ENCODE measurements at regions not wholly inside any gene's neighbourhood (a gene's known extent, or its start where the extent isn't known, plus 50 kb on each side); places are given as distances from the start of the nearest gene placed in this dataset.

DNA sequence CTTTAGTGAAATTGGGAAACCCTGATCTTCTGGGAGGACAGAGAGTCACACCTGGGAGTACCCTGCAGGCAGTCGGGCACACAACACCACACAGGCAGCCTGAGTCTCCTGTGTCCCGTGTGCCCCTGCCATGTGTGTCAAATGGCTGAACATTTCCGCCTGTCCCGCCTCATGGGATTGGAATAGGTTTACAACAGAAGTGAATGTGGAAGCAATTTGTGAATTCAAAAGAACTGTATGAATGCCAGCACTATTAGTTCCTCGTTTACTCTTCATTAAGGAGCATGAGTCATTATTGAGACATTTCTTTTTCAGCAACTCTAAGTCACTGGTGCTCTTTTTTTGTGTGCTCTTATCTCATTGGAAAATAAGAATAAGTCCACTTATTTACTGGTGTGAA, 226.5 kb downstream of the PMP22 start:
- intact Hi-C loops (cut with micrococcal nuclease; ENCODE audit: unreplicated experiment) = no loop called here
- BruUV-seq (replicated peaks) = no TSS peak
- Mint-ChIP-seq H3K36me3 (ENCODE audit: insufficient read depth, unreplicated experiment) (no peaks in the 10 kb centered on the region), H3K4me1 (ENCODE audit: low read depth, unreplicated experiment) (no peaks in the 10 kb centered on the region), H3K9me3 (ENCODE audit: low read depth, unreplicated experiment) (peaks cover 12% of the 10 kb centered on the region), H3K4me3 (ENCODE audit: low read depth, unreplicated experiment) (no peak overlapping the region), H3K27me3 (ENCODE audit: unreplicated experiment) (no peaks in the 10 kb centered on the region), H3K27ac (ENCODE audit: unreplicated experiment) (no peak overlapping the region)
- CTCF ChIA-PET = no interaction called here
- no peak for DNase-seq
- TF ChIP-seq, protein P1, sequence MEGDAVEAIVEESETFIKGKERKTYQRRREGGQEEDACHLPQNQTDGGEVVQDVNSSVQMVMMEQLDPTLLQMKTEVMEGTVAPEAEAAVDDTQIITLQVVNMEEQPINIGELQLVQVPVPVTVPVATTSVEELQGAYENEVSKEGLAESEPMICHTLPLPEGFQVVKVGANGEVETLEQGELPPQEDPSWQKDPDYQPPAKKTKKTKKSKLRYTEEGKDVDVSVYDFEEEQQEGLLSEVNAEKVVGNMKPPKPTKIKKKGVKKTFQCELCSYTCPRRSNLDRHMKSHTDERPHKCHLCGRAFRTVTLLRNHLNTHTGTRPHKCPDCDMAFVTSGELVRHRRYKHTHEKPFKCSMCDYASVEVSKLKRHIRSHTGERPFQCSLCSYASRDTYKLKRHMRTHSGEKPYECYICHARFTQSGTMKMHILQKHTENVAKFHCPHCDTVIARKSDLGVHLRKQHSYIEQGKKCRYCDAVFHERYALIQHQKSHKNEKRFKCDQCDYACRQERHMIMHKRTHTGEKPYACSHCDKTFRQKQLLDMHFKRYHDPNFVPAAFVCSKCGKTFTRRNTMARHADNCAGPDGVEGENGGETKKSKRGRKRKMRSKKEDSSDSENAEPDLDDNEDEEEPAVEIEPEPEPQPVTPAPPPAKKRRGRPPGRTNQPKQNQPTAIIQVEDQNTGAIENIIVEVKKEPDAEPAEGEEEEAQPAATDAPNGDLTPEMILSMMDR (IDR thresholded peaks at IDR 0.05; ENCODE audit: unreplicated experiment) = no peak

DNA sequence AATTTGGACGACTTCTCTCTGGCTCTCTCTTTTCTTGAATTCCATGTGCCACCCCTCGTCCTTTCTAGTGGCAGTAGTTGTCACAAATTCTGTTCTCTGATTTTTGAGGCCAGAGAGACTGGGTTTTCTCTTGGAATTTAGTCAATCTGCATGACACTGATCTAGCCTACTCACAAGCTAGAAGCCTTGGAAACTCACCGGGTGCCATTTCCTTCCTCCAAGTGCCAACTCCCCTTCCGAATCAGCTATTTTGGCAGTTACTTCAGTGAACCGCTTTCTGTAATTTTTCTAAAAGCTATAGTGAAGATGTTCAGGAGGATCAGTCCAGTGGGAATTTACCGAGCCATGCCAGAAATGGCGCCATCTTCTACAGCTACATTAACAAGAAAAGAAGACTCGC, 228.9 kb downstream of the PMP22 start:
- DNase-seq = no peak
- Mint-ChIP-seq H3K4me3 (ENCODE audit: low read depth, unreplicated experiment) (no peak overlapping the region), H3K36me3 (ENCODE audit: insufficient read depth, unreplicated experiment) (no peaks in the 10 kb centered on the region), H3K27ac (ENCODE audit: unreplicated experiment) (no peak overlapping the region), H3K4me1 (ENCODE audit: low read depth, unreplicated experiment) (no peaks in the 10 kb centered on the region), H3K9me3 (ENCODE audit: low read depth, unreplicated experiment) (peaks cover 15% of the 10 kb centered on the region), H3K27me3 (ENCODE audit: unreplicated experiment) (no peaks in the 10 kb centered on the region)
- CTCF ChIA-PET = no interaction called here
- TF ChIP-seq, protein P1 (IDR thresholded peaks at IDR 0.05; ENCODE audit: unreplicated experiment) = no peak
- BruUV-seq (replicated peaks) = no TSS peak
- intact Hi-C loops (cut with micrococcal nuclease; ENCODE audit: unreplicated experiment) = no loop called here

DNA sequence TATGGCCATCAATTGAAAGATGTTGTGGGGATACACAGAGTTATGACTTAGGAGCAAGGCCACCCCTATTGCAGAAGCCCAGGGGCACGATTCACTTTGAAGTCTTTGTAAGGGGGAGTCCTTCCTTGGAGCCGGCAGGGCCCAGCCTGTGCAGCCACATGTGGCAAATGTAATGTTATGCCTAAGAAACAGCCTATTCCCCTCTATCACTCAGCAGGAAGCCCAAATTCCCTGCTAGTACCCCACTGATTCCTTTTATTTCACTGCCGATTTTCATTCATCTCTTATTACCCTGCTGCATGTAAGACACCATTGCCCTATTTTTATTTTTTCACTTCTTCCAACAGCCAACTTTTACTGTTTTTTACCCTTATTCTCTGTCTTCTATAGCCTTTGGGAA, 233.2 kb downstream of the PMP22 start:
- no peak overlapping the region for H3K4me3 Mint-ChIP-seq (ENCODE audit: low read depth, unreplicated experiment)
- H3K27ac Mint-ChIP-seq (ENCODE audit: unreplicated experiment) = no peak overlapping the region
- intact Hi-C loops (cut with micrococcal nuclease; ENCODE audit: unreplicated experiment) = no loop called here
- H3K27me3 Mint-ChIP-seq (ENCODE audit: unreplicated experiment) = no peaks in the 10 kb centered on the region
- TF ChIP-seq, protein P1 (IDR thresholded peaks at IDR 0.05; ENCODE audit: unreplicated experiment) = no peak
- DNase-seq = no peak
- no peaks in the 10 kb centered on the region for H3K36me3 Mint-ChIP-seq (ENCODE audit: insufficient read depth, unreplicated experiment)
- peaks cover 13% of the 10 kb centered on the region for H3K9me3 Mint-ChIP-seq (ENCODE audit: low read depth, unreplicated experiment)
- no TSS peak for BruUV-seq (replicated peaks)
- CTCF ChIA-PET = no interaction called here
- H3K4me1 Mint-ChIP-seq (ENCODE audit: low read depth, unreplicated experiment) = no peaks in the 10 kb centered on the region

DNA sequence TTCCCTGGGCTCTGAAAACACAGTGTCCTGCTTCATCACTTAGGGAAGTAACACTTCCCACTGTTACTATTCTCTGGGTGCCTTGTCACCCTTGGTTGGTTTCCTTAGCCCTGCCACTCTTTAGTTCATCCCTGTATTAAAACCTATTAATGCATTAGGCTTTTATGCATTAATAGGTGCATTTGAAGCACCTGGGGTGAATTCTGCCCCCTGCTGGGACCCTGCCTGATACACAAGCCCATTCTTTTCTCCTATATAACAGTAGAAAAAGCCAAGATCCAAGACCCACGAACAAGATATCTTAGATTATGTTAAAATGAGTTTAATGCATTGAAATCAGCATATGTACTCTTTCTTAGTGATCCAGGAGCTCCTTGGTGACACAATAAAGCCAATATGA, 235.7 kb downstream of the PMP22 start:
- intact Hi-C loops (cut with micrococcal nuclease; ENCODE audit: unreplicated experiment) = no loop called here
- peaks cover 12% of the 10 kb centered on the region for H3K9me3 Mint-ChIP-seq (ENCODE audit: low read depth, unreplicated experiment)

More for the DNA sequence above, 235.7 kb downstream of the PMP22 start:
- H3K4me3 Mint-ChIP-seq (ENCODE audit: low read depth, unreplicated experiment) = no peak overlapping the region
- CTCF ChIA-PET = no interaction called here
- TF ChIP-seq, protein P1 (IDR thresholded peaks at IDR 0.05; ENCODE audit: unreplicated experiment) = no peak
- no peak overlapping the region for H3K27ac Mint-ChIP-seq (ENCODE audit: unreplicated experiment)
- no peak for DNase-seq
- no peaks in the 10 kb centered on the region for H3K36me3 Mint-ChIP-seq (ENCODE audit: insufficient read depth, unreplicated experiment)
- H3K27me3 Mint-ChIP-seq (ENCODE audit: unreplicated experiment) = no peaks in the 10 kb centered on the region
- no TSS peak for BruUV-seq (replicated peaks)
- H3K4me1 Mint-ChIP-seq (ENCODE audit: low read depth, unreplicated experiment) = no peaks in the 10 kb centered on the region

All from Calu3 (cell line).